NCI-H1092 treated with DMSO at 0.1 percent for 48 hours (cell line): ENCODE measurements at regions not wholly inside any gene's neighbourhood (a gene's known extent, or its start where the extent isn't known, plus 50 kb on each side); places are given as distances from the start of the nearest gene placed in this dataset.

Experiments used
- DNase-seq: peaks from one replicate; lab custom pipeline; 2025; lab: John Stamatoyannopoulos, UW

- DNase-seq, result no peak
Measured at GRCh38 chr22:44402196-44403111, 89.7 kb upstream of the SHISAL1 start.

DNA sequence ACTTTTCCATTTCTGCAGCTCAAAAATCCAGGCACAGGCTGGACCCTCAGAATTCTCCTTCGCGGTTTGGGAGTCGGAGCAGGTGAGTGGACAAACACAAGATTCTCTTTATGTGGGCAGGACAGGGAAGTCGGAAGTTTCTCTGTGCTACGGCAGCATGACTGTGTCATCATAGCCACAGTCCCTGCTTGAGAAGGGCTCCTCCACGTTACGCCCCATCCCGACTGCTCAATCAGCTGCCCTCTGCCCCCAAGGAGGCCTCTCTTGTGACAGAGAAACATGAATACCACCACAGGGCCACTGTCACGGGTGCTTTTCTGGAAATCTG lies 89.0 kb upstream of the SHISAL1 start:
- no peak for DNase-seq

- no peak for DNase-seq
Measured at GRCh38 chr22:44400763-44401060, 88.0 kb upstream of the SHISAL1 start.

- no peak for DNase-seq
Measured at GRCh38 chr22:44399906-44400762, 87.4 kb upstream of the SHISAL1 start.

DNA sequence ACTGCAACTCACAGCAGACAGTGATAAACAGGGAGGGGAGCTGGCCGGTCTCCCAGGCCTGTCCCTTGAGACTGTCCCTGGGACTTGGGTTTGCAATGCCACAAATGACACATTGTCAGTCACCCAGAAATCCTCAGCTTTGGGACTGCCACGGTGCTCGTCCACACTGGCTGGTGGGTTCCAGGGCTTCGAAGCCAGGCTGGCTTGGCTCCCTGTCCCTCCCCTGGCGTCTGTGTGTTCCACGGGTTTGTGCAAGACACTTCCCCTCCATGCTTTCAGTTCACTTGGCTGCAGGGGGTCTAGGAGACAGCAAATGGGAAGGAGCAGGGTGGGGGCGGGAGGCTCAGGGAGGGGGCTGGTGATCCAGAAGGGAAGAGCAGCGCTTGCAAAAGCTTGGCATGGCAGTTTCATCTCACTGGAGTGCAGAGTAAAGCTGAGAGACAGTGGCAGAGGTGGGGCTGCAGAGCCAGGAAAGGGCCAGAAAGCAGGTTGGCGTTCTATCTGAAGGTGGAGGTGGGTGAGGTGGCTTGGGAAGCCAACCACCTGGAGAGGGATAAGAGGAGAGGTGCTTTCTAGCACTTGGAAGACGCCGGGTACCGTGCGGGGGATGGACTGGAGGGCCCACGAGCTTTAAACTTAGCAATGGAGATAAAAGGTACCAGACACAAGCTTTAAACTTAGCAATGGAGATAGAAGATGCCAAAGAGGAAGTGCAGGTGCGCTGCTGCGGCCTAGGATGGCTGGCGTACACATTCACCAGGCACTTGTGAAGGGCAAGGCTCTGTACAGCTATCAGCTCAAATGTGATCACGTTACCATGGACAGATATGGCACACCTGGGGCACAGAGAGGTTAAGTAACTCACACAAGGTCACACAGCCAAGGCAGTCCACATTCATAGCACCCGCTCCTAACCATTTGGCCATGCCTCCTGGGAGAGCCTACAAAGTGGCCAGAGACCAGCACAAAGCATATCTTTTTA lies 86.4 kb upstream of the SHISAL1 start:
- no peak for DNase-seq

DNA sequence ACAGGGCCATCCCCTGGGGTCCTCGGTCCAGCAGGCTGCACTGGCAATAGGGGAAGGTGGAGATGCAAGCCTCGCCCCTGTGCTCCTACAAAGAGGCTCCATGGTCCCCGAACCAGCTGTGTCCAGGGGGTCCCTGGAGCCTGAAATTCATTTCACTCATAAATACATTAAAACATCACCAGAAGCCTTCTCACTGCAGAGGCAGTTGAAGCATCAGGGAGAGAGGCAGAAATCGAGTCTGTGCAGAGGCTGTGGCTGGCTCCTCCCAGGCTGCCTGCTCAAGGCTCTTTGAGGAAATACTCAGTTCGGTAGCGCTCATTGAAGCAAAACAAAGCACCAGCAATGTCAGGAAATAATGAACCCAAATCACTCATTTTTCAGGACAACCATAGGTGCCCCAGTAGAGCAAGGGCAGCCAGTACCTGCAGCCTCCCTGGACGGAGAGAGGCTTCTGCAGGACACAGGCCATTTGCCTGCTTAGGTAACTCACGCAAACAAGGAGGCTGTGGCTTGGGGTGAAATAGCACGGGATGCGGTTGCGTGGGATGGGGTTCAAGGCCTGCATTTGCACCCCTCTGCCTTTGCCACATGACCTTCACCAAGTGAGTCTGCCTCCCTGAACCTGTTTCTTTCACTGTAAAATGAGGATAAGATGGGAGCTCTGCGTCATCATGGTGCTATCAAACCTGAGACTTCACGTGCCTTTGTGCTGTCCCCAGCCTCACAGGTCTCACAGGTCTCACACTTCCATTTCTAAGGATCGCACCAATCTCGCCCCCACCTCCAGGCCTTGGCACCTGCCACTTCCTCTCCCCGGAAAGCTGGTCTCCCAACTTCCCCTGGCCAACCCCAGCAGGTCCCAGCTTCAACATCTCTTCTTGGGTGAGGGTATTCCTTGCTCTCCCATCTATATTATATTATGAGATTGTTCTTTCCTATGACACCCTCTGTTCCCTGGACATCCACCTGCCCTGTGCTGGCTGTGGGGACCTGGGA lies 84.3 kb upstream of the SHISAL1 start:
- no peak for DNase-seq

DNA sequence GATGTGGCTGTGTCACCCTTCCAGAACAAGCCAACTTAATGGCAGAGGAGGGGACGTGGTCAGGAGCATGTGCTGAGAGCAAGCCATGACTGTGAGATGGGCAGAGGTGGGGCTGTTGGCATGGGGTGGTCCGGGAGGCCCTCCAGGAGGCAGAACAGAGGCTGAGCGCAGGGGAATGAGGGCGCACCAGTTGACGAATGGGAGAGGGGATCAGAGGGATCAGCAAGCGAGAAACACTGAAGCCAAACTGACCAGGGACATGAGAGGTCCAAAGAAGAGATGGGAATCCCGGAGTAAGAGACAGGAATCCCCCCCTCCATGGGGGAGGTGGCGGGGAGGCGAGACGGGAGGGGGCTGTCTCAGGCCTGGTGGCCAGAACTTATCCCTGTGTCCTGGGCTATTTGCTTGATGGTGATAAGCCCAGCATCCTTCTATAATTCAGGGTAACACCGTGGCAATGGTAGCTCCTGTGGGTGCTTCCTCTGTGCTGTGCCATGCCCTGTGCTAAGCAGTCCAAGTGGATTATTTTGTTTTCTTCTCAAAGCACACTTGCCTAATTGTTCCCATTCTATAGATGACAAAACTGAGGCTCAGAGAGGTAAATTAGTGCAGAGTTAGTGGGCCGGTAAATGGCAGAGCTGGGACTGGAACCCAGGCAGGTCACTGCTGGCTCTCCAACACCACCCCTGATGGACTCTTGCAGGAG lies 83.4 kb upstream of the SHISAL1 start:
- no peak for DNase-seq

DNA sequence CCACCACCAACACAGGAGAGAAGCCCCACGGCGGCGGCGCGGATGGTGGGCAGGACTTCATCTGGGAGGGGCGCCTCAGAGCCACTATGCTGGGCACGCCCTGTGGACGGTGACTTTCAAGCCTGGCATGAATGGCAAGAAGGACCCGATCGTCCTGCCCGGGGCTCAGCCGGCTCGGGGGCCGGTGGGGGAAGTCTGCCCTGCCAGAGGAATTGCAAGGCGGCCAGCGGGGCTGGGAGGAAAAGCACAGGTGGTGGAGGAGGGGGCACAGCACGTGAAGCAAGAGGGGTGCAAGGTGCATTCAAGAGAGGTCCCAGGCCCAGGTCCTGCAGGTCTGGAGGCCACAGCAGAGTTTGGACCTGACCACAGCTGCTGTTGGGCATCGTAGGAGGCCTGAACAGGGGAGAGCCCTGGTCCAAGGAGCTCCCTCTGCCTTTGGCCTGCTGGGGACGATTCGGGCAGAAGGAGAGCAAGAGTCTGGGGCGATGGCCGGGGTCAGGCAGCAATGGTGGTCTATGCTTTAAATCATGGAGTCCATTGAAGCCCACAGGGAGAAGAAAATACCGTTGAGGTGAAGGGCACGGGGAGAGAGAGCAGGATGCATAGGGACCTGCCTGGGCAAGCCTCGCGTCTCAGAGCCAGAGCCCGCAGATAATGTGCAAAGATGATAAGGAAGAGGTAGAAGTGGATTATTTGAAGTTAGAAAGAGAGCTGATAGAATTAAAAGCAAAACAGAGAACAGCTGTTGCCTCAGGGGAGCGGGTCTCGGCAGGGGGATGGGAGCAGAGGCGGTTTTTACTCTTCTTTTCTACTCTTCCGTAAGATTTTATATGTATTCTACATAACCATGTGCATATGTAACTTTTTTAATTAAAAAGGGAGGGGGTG lies 82.6 kb upstream of the SHISAL1 start:
- DNase-seq, result no peak

DNA sequence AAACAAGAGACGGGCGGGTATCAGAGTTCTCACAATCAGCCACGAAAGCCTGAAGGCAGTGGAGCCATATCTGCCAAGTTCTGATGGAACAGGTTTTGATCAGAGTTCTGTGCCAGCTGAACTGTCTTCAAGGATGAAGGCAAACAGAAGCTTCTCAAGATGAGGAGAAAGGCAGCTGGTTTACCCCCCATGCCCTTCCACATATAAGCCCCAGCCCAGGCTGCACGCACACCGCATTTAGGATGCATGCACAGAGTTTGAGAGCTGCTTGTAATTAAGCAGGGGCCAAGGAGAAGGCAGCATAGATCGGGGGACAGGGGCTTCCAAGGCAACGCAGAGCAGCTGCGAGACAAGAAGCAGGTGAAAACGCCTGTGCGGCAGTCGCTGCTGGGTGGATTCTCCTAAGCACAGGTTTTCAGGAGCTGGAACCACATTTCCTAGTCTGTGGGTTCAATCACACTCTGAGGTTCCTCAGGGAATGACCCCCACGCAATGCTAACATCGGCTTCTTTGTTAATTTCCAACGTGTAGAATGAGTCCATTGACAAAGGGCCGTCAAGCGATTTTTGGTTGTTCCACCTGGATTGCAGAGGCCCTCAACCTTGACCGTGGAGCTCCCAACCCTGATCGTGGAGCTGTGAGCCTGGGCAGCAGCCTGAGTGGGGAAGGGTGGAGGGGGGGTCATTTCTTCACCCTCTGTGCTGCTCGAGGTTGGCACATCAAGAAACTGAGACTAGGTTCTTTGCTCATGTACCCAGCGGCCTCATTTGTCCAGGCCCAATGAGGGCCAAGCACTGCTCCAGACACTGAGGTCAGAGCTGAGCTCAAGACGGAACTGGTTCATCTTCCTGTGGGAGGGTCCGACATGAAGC lies 81.7 kb upstream of the SHISAL1 start:
- no peak for DNase-seq

DNA sequence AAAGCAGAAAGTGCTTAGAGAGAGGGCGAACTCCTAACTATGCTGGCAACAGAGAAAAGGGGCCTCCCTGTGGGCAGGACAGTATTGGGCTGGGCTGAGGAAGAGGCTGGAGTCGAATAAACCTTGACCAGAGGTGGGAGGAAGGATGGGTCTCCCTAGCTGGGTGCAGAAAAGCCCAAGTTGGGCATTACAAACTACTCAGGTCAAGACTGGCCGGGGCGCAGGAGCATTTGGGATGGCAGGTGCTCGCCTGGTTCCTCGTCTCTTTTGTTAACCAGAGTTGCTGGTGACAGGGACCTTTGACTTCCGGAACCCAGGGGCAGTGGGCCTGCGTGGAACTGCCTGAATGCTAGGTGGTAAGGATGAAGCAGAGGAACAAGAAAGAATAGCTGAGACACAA lies 80.3 kb upstream of the SHISAL1 start:
- no peak for DNase-seq

DNA sequence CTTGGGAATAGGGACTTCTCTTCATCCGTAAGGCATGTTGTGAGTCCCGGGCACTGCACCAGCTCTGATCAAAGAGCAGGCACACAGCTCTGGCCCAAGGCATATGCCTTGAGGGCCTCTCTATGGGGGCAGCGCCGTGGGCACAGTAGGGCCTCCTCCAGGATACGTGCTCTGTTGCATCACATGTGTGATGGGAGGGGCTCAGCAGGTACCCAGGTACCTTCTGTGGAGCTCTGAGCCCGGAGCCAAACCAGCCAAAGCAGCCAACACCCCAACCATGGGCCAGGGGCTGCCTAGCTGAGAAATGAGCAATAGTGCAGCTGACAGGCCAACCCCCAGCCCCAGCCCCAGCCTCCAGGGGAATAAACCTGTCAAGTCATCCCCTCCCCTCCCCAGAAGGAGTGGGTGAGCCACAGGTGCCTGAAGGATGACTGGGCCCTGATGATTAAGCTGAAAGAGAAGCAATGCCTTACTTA lies 79.7 kb upstream of the SHISAL1 start:
- DNase-seq, result no peak

- DNase-seq, result no peak
Measured at GRCh38 chr22:44391481-44392445, 79.0 kb upstream of the SHISAL1 start.

- no peak for DNase-seq
Measured at GRCh38 chr22:44391015-44391414, 78.3 kb upstream of the SHISAL1 start.

GRCh38 chr22:44390613-44390970 lies 77.8 kb upstream of the SHISAL1 start:
- no peak for DNase-seq

- no peak for DNase-seq
Measured at GRCh38 chr22:44389926-44390612, 77.3 kb upstream of the SHISAL1 start.

DNA sequence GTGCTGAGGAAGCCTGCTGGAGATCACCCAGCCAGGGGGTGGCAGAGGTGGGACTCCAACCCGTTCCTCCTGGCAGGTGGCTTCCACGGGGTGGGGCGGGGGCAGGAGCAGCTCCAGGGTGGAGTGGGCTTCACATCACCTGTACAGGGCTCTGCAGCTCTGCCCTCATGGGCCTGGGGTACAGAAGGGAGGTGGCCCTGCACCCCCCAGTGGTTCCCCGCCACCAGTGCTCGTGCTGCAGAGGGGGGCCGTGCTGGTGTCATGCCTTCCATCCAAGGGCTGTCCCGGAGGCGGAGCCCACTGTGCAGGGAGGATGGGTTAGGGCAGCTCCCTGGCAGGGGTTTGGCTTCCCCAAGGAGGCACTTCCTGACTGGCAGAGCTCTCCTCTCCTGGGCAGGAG lies 76.4 kb upstream of the SHISAL1 start:
- peak; percentile 0 for DNase-seq
